Prostate gland (tissue), 2 donors: ENCODE measurements at regions not wholly inside any gene's neighbourhood (a gene's known extent, or its start where the extent isn't known, plus 50 kb on each side); places are given as distances from the start of the nearest gene placed in this dataset.
"Not testable (repeated sequence)": the region's sequence is repeated elsewhere in the genome, so short reads cannot be mapped to it uniquely, and the experiment has no call there.

Source experiments
- CTCF ChIP-seq, 4 experiments: fragments of 200-600 bp in 2 of 4; fragments of 450-650 bp in 2 of 4; sonication (generic) in 2 of 4; IDR thresholded peaks; 1 replicate in 3 of 4; 2 replicates in 1 of 4; pipeline ENCODE4 v1.5.1; 2016 to 2019; ENCODE audit warnings: antibody characterized with exemption in 4 of 4, mild to moderate bottlenecking in 2 of 4, moderate library complexity in 2 of 4
- POLR2A ChIP-seq: fragments of 450-650 bp; IDR thresholded peaks from one replicate; pipeline ENCODE4 v1.6.1; 2016; ENCODE audit warnings: antibody characterized with exemption, mild to moderate bottlenecking

- not testable (repeated sequence) for TF ChIP-seq CTCF (IDR thresholded peaks at IDR 0.05); POLR2A
Observed at GRCh38 chr1:845641-846040, 78.1 kb upstream of the SAMD11 start.
